GM19035 (cell line): ENCODE measurements at regions not wholly inside any gene's neighbourhood (a gene's known extent, or its start where the extent isn't known, plus 50 kb on each side); places are given as distances from the start of the nearest gene placed in this dataset.
"Not testable (repeated sequence)": the region's sequence is repeated elsewhere in the genome, so short reads cannot be mapped to it uniquely, and the experiment has no call there.

Experiments
- ATAC-seq: cut with Tn5 transposase; IDR thresholded peaks from one replicate; pipeline ENCODE4 v1.9.1; 2021; ENCODE audit not compliant: unreplicated experiment

- no peak for ATAC-seq
Observed at GRCh38 chr12:34097213-34097612, 74.9 kb downstream of the ALG10 start.

GRCh38 chr12:34105392-34105933, 83.2 kb downstream of the ALG10 start:
- ATAC-seq: no peak

- ATAC-seq: no peak
Observed at GRCh38 chr12:34106172-34106571, 83.9 kb downstream of the ALG10 start.

- ATAC-seq: no peak
Observed at GRCh38 chr12:34107016-34107415, 84.7 kb downstream of the ALG10 start.

- no peak for ATAC-seq
Observed at GRCh38 chr12:34107781-34108404, 85.6 kb downstream of the ALG10 start.

GRCh38 chr12:34108405-34108803, 86.1 kb downstream of the ALG10 start:
- no peak for ATAC-seq

GRCh38 chr12:34108967-34109366, 86.7 kb downstream of the ALG10 start:
- no peak for ATAC-seq

- no peak for ATAC-seq
Observed at GRCh38 chr12:34109390-34109789, 87.1 kb downstream of the ALG10 start.

GRCh38 chr12:34109909-34110531, 87.7 kb downstream of the ALG10 start:
- not testable (repeated sequence) for ATAC-seq

- no peak for ATAC-seq
Observed at GRCh38 chr12:34119366-34119765, 97.1 kb downstream of the ALG10 start.

- ATAC-seq: no peak
Observed at GRCh38 chr12:34121360-34121759, 99.1 kb downstream of the ALG10 start.

GRCh38 chr12:34123092-34123491, 100.8 kb downstream of the ALG10 start:
- peak; percentile 64 for ATAC-seq

GRCh38 chr12:34124608-34125007, 102.3 kb downstream of the ALG10 start:
- no peak for ATAC-seq

- no peak for ATAC-seq
Observed at GRCh38 chr12:34126239-34126641, 103.9 kb downstream of the ALG10 start.

GRCh38 chr12:34126805-34127204, 104.5 kb downstream of the ALG10 start:
- no peak for ATAC-seq

GRCh38 chr12:34127379-34127778, 105.1 kb downstream of the ALG10 start:
- not testable (repeated sequence) for ATAC-seq

- no peak for ATAC-seq
Observed at GRCh38 chr12:34142430-34142829, 120.1 kb downstream of the ALG10 start.

- ATAC-seq: no peak
Observed at GRCh38 chr12:34151019-34151418, 128.7 kb downstream of the ALG10 start.

- no peak for ATAC-seq
Observed at GRCh38 chr12:34163443-34163842, 141.1 kb downstream of the ALG10 start.

- no peak for ATAC-seq
Observed at GRCh38 chr12:34166427-34167060, 144.2 kb downstream of the ALG10 start.

GRCh38 chr12:34168507-34168906, 146.2 kb downstream of the ALG10 start:
- not testable (repeated sequence) for ATAC-seq

- ATAC-seq: no peak
Observed at GRCh38 chr12:34186492-34186891, 164.2 kb downstream of the ALG10 start.
